Neural crest cell (in vitro differentiated cells): ENCODE measurements at regions not wholly inside any gene's neighbourhood (a gene's known extent, or its start where the extent isn't known, plus 50 kb on each side); places are given as distances from the start of the nearest gene placed in this dataset.
"Not testable (repeated sequence)": the region's sequence is repeated elsewhere in the genome, so short reads cannot be mapped to it uniquely, and the experiment has no call there.

Experiments used
- DNase-seq: peaks from one replicate; pipeline ENCODE4 v3.0.0; 2021; ENCODE audit warnings: low read depth, mixed read lengths, low spot score
- H3K27ac Mint-ChIP-seq: one replicate; pipeline ENCODE4 v1.8.0; 2021; ENCODE audit warnings: mild to moderate bottlenecking, mixed read lengths; ENCODE audit not compliant: unreplicated experiment
- H3K27me3 Mint-ChIP-seq: 2 replicates; pipeline ENCODE4 v1.8.0; 2021; ENCODE audit warnings: low read depth, mild to moderate bottlenecking, mixed read lengths
- H3K36me3 Mint-ChIP-seq: 2 replicates; pipeline ENCODE4 v1.8.0; 2021; ENCODE audit warnings: low read depth, mild to moderate bottlenecking, mixed read lengths
- H3K4me1 Mint-ChIP-seq: 2 replicates; pipeline ENCODE4 v1.8.0; 2021; ENCODE audit warnings: mixed read lengths
- H3K4me3 Mint-ChIP-seq: one replicate; pipeline ENCODE4 v1.8.0; 2021; ENCODE audit warnings: mild to moderate bottlenecking, mixed read lengths
- H3K9me3 Mint-ChIP-seq: 2 replicates; pipeline ENCODE4 v1.8.0; 2021; ENCODE audit warnings: mixed read lengths
- TF ChIP-seq, protein P1 (sequence below): fragments of 200-600 bp; sonication (generic); conservative IDR thresholded peaks from 2 replicates; pipeline ENCODE4 v1.5.0; 2021; ENCODE audit warnings: antibody characterized with exemption, mild to moderate bottlenecking

DNA sequence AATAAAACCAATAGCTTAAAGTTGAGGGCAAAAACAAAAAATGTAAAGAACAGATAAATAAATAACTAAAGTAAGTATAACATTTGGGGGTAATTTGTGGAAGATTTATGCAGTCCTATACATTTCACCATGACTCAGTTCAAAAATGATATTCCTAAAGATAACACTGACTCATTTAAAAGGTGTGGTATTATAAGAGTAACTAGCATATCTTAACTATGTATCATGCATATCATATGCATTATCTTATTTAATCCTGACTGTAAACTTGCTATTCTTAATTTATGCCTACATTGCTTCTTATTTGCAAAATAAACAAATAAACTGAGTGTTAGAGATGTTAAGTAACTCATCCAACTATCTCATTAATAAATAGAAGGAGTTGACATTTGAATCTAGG lies 726.5 kb upstream of the PKDCC start:
- no peaks in the 10 kb centered on the region for H3K4me1 Mint-ChIP-seq
- H3K4me3 Mint-ChIP-seq: no peak overlapping the region
- no peak overlapping the region for H3K27ac Mint-ChIP-seq
- H3K27me3 Mint-ChIP-seq: no peaks in the 10 kb centered on the region
- TF ChIP-seq, protein P1, sequence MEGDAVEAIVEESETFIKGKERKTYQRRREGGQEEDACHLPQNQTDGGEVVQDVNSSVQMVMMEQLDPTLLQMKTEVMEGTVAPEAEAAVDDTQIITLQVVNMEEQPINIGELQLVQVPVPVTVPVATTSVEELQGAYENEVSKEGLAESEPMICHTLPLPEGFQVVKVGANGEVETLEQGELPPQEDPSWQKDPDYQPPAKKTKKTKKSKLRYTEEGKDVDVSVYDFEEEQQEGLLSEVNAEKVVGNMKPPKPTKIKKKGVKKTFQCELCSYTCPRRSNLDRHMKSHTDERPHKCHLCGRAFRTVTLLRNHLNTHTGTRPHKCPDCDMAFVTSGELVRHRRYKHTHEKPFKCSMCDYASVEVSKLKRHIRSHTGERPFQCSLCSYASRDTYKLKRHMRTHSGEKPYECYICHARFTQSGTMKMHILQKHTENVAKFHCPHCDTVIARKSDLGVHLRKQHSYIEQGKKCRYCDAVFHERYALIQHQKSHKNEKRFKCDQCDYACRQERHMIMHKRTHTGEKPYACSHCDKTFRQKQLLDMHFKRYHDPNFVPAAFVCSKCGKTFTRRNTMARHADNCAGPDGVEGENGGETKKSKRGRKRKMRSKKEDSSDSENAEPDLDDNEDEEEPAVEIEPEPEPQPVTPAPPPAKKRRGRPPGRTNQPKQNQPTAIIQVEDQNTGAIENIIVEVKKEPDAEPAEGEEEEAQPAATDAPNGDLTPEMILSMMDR: no peak
- peaks cover 6% of the 10 kb centered on the region for H3K9me3 Mint-ChIP-seq
- H3K36me3 Mint-ChIP-seq: no peaks in the 10 kb centered on the region
- DNase-seq: no peak

- no peak for DNase-seq
- peaks cover 6% of the 10 kb centered on the region for H3K9me3 Mint-ChIP-seq
- no peaks in the 10 kb centered on the region for H3K36me3 Mint-ChIP-seq
- TF ChIP-seq, protein P1: no peak
- H3K27me3 Mint-ChIP-seq: no peaks in the 10 kb centered on the region
- no peak overlapping the region for H3K27ac Mint-ChIP-seq
- peaks cover 6% of the 10 kb centered on the region for H3K4me1 Mint-ChIP-seq
- H3K4me3 Mint-ChIP-seq: no peak overlapping the region
These were observed 721.0 kb upstream of the PKDCC start for GRCh38 chr2:41326851-41327250.

- TF ChIP-seq, protein P1: no peak
- no peak for DNase-seq
- Mint-ChIP-seq H3K27ac (no peak overlapping the region), H3K27me3 (no peaks in the 10 kb centered on the region), H3K36me3 (no peaks in the 10 kb centered on the region), H3K9me3 (peaks cover 6% of the 10 kb centered on the region), H3K4me1 (peaks cover 6% of the 10 kb centered on the region), H3K4me3 (no peak overlapping the region)
These were observed 718.8 kb upstream of the PKDCC start for GRCh38 chr2:41329040-41329439.

- Mint-ChIP-seq H3K4me1 (no peaks in the 10 kb centered on the region), H3K4me3 (no peak overlapping the region), H3K9me3 (peaks cover 4% of the 10 kb centered on the region), H3K27ac (no peak overlapping the region), H3K36me3 (no peaks in the 10 kb centered on the region), H3K27me3 (no peaks in the 10 kb centered on the region)
- TF ChIP-seq, protein P1: no peak
- no peak for DNase-seq
These were observed 713.7 kb upstream of the PKDCC start for GRCh38 chr2:41334159-41334558.

GRCh38 chr2:41335573-41335972 lies 712.2 kb upstream of the PKDCC start:
- H3K4me1 Mint-ChIP-seq, DNase-seq, H3K9me3 Mint-ChIP-seq, H3K36me3 Mint-ChIP-seq, H3K27ac Mint-ChIP-seq, H3K27me3 Mint-ChIP-seq, H3K4me3 Mint-ChIP-seq: not testable (repeated sequence)

GRCh38 chr2:41337956-41338355 lies 709.9 kb upstream of the PKDCC start:
- no peak overlapping the region for H3K4me3 Mint-ChIP-seq
- TF ChIP-seq, protein P1: no peak
- DNase-seq: no peak
- H3K9me3 Mint-ChIP-seq: peaks cover 9% of the 10 kb centered on the region
- H3K36me3 Mint-ChIP-seq: no peaks in the 10 kb centered on the region
- H3K4me1 Mint-ChIP-seq: no peaks in the 10 kb centered on the region
- H3K27ac Mint-ChIP-seq: no peak overlapping the region
- no peaks in the 10 kb centered on the region for H3K27me3 Mint-ChIP-seq
